ENCODE measurements at regions not wholly inside any gene's neighbourhood (a gene's known extent, or its start where the extent isn't known, plus 50 kb on each side); places are given as distances from the start of the nearest gene placed in this dataset.
"Not testable (repeated sequence)": the region's sequence is repeated elsewhere in the genome, so short reads cannot be mapped to it uniquely, and the experiment has no call there.

- DNase-seq (no peak), ATAC-seq (no peak)
- ChIA-PET POLR2A (no interaction called here), CTCF (no interaction called here)
- H3K4me1 ChIP-seq (ENCODE audit: control insufficient read depth in 2 of 2, insufficient read depth in 2 of 2, low read length in 2 of 2), result no peaks in the 10 kb centered on the region
- Mint-ChIP-seq H3K36me3 (peaks cover 0 to 27% (median 21%) of the 10 kb centered on the region in 5 donors), H3K9me3 (peaks cover 3 to 65% (median 37%) of the 10 kb centered on the region in 11 donors), H3K4me1 (peaks cover 0 to 15% (median 10%) of the 10 kb centered on the region in 7 donors), H3K4me3 (no peak overlapping the region), H3K27ac (no peak overlapping the region), H3K27me3 (peaks cover 0 to 15% (median 0%) of the 10 kb centered on the region in 5 donors)
- H3K36me3 ChIP-seq (ENCODE audit: control insufficient read depth in 2 of 3, insufficient read depth in 3 of 3, low read length in 3 of 3), result no peaks in the 10 kb centered on the region
- no peak overlapping the region for H3K4me3 ChIP-seq (ENCODE audit: low read length)
- no peak overlapping the region for H3K27ac ChIP-seq (ENCODE audit: low read depth, low read length)
- intact Hi-C loops (cut with micrococcal nuclease), result loop anchor here in 1 of 2 donors (10.0 kb wide), 1 partner anchor 984 kb away; no protein-coding TSS in a partner anchor
- no peaks in the 10 kb centered on the region for H3K27me3 ChIP-seq (ENCODE audit: control insufficient read depth in 2 of 2, insufficient read depth in 2 of 2, low read length in 2 of 2)
- H3K9me3 ChIP-seq (ENCODE audit: control insufficient read depth in 2 of 3, low read length in 3 of 3), result peaks cover 0 to 32% (median 0%) of the 10 kb centered on the region in 3 experiments
Measured at GRCh38 chr20:29300579-29301551, 1956.6 kb upstream of the DEFB115 start.

DNA sequence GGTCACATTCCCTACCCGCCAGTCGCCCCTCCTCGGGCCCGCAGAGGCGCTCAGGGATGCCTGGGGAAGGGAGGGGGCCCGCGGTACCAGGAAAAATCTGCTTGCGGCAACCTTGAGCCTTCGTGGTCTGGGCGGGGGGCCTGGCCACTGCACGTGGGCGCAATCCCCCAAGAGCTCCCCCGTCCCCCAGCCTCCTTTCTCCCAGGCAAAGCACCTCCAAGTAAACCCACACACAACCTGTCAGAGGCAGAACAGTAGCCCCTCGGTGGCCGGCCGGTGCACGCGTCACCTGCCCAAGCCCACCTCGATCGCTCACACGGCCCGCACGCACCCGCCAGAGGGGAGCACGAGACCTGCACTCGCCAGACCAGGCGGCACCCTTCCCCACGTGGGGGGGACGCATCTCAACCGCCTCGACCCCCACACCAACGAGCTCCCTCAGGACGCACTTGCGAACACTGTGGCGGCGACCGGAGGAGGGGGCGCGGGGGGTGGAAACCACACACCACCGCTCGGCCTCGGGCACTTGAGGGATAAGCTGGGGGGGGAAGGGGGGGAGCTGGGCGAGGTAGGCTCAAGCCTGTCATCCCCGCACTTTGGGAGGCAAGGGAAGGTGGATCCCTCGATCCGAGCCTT lies 1955.7 kb upstream of the DEFB115 start:
- no peak overlapping the region for H3K4me3 Mint-ChIP-seq
- no peak overlapping the region for H3K27ac ChIP-seq (ENCODE audit: low read depth, low read length)
- no peaks in the 10 kb centered on the region for H3K27me3 ChIP-seq (ENCODE audit: control insufficient read depth in 2 of 2, insufficient read depth in 2 of 2, low read length in 2 of 2)
- no peaks in the 10 kb centered on the region for H3K4me1 ChIP-seq (ENCODE audit: control insufficient read depth in 2 of 2, insufficient read depth in 2 of 2, low read length in 2 of 2)
- H3K27me3 Mint-ChIP-seq, result peaks cover 0 to 20% (median 0%) of the 10 kb centered on the region in 5 donors
- no peaks in the 10 kb centered on the region for H3K36me3 ChIP-seq (ENCODE audit: control insufficient read depth in 2 of 3, insufficient read depth in 3 of 3, low read length in 3 of 3)
- POLR2A ChIA-PET, result no interaction called here
- H3K9me3 Mint-ChIP-seq, result peaks cover 0 to 73% (median 34%) of the 10 kb centered on the region in 11 donors
- intact Hi-C loops (cut with micrococcal nuclease), result loop anchor here in 1 of 2 donors (10.0 kb wide), 1 partner anchor 983 kb away; no protein-coding TSS in a partner anchor
- ATAC-seq (no peak), DNase-seq (no peak)
- H3K9me3 ChIP-seq (ENCODE audit: control insufficient read depth in 2 of 3, low read length in 3 of 3), result peaks cover 0 to 23% (median 0%) of the 10 kb centered on the region in 3 experiments
- CTCF ChIA-PET, result no interaction called here
- peaks cover 0 to 22% (median 13%) of the 10 kb centered on the region in 7 donors for H3K4me1 Mint-ChIP-seq
- no peak overlapping the region for H3K27ac Mint-ChIP-seq
- H3K36me3 Mint-ChIP-seq, result peaks cover 0 to 30% (median 20%) of the 10 kb centered on the region in 5 donors
- H3K4me3 ChIP-seq (ENCODE audit: low read length), result no peak overlapping the region

- peaks cover 0 to 75% (median 38%) of the 10 kb centered on the region in 11 donors for H3K9me3 Mint-ChIP-seq
- peak overlapping the region in 1 of 9 donors; percentile 52 for H3K27ac Mint-ChIP-seq
- H3K36me3 ChIP-seq (ENCODE audit: control insufficient read depth in 2 of 3, insufficient read depth in 3 of 3, low read length in 3 of 3), result no peaks in the 10 kb centered on the region
- ChIA-PET POLR2A (no interaction called here), CTCF (no interaction called here)
- peaks cover 0 to 27% (median 17%) of the 10 kb centered on the region in 7 donors for H3K4me1 Mint-ChIP-seq
- H3K27me3 ChIP-seq (ENCODE audit: control insufficient read depth in 2 of 2, insufficient read depth in 2 of 2, low read length in 2 of 2), result no peaks in the 10 kb centered on the region
- no peak overlapping the region for H3K4me3 Mint-ChIP-seq
- H3K4me3 ChIP-seq (ENCODE audit: low read length), result no peak overlapping the region
- peaks cover 0 to 25% (median 0%) of the 10 kb centered on the region in 5 donors for H3K27me3 Mint-ChIP-seq
- DNase-seq (no peak), ATAC-seq (no peak)
- H3K9me3 ChIP-seq (ENCODE audit: control insufficient read depth in 2 of 3, low read length in 3 of 3), result peaks cover 0 to 21% (median 0%) of the 10 kb centered on the region in 3 experiments
- no peak overlapping the region for H3K27ac ChIP-seq (ENCODE audit: low read depth, low read length)
- intact Hi-C loops (cut with micrococcal nuclease), result loop anchor here in 1 of 2 donors (10.0 kb wide), 1 partner anchor 982 kb away; no protein-coding TSS in a partner anchor
- H3K36me3 Mint-ChIP-seq, result peaks cover 0 to 35% (median 19%) of the 10 kb centered on the region in 5 donors
- no peaks in the 10 kb centered on the region for H3K4me1 ChIP-seq (ENCODE audit: control insufficient read depth in 2 of 2, insufficient read depth in 2 of 2, low read length in 2 of 2)
Measured at GRCh38 chr20:29302979-29303644, 1954.4 kb upstream of the DEFB115 start.

GRCh38 chr20:29306390-29307072 lies 1950.9 kb upstream of the DEFB115 start:
- peaks cover 0 to 6% (median 0%) of the 10 kb centered on the region in 3 experiments for H3K9me3 ChIP-seq (ENCODE audit: control insufficient read depth in 2 of 3, low read length in 3 of 3)
- intact Hi-C loops (cut with micrococcal nuclease), result loop anchor here in 1 of 2 donors (10.0 kb wide), 1 partner anchor 978 kb away; no protein-coding TSS in a partner anchor
- CTCF ChIA-PET, result no interaction called here
- no peak overlapping the region for H3K27ac ChIP-seq (ENCODE audit: low read depth, low read length)
- Mint-ChIP-seq H3K27me3 (peaks cover 0 to 38% (median 4%) of the 10 kb centered on the region in 5 donors), H3K27ac (peak overlapping the region in 3 of 9 donors; percentile 20 to 94 (median 78)), H3K4me1 (peaks cover 0 to 36% (median 20%) of the 10 kb centered on the region in 7 donors), H3K4me3 (peak overlapping the region in 4 of 10 donors; percentile 46 to 82 (median 60)), H3K9me3 (peaks cover 0 to 78% (median 38%) of the 10 kb centered on the region in 11 donors), H3K36me3 (peaks cover 0 to 36% (median 24%) of the 10 kb centered on the region in 5 donors)
- ATAC-seq, result no peak
- POLR2A ChIA-PET, result no interaction called here
- H3K36me3 ChIP-seq (ENCODE audit: control insufficient read depth in 2 of 3, insufficient read depth in 3 of 3, low read length in 3 of 3), result no peaks in the 10 kb centered on the region
- no peaks in the 10 kb centered on the region for H3K27me3 ChIP-seq (ENCODE audit: control insufficient read depth in 2 of 2, insufficient read depth in 2 of 2, low read length in 2 of 2)
- no peaks in the 10 kb centered on the region for H3K4me1 ChIP-seq (ENCODE audit: control insufficient read depth in 2 of 2, insufficient read depth in 2 of 2, low read length in 2 of 2)
- DNase-seq, result peak in 1 of 9 donors; percentile 48
- H3K4me3 ChIP-seq (ENCODE audit: low read length), result no peak overlapping the region

GRCh38 chr20:29307484-29307883 lies 1950.0 kb upstream of the DEFB115 start:
- Mint-ChIP-seq H3K27ac (peak overlapping the region in 2 of 9 donors; percentile 3 to 55), H3K9me3 (peaks cover 0 to 80% (median 40%) of the 10 kb centered on the region in 11 donors), H3K4me1 (peaks cover 0 to 36% (median 20%) of the 10 kb centered on the region in 7 donors), H3K27me3 (peaks cover 0 to 42% (median 4%) of the 10 kb centered on the region in 5 donors), H3K36me3 (peaks cover 0 to 36% (median 24%) of the 10 kb centered on the region in 5 donors)
- H3K4me3 ChIP-seq (ENCODE audit: low read length); POLR2A ChIA-PET; ATAC-seq; H3K9me3 ChIP-seq (ENCODE audit: control insufficient read depth in 2 of 3, low read length in 3 of 3); H3K27me3 ChIP-seq (ENCODE audit: control insufficient read depth in 2 of 2, insufficient read depth in 2 of 2, low read length in 2 of 2); H3K36me3 ChIP-seq (ENCODE audit: control insufficient read depth in 2 of 3, insufficient read depth in 3 of 3, low read length in 3 of 3); H3K27ac ChIP-seq (ENCODE audit: low read depth, low read length); CTCF ChIA-PET; H3K4me1 ChIP-seq (ENCODE audit: control insufficient read depth in 2 of 2, insufficient read depth in 2 of 2, low read length in 2 of 2); H3K4me3 Mint-ChIP-seq; DNase-seq: not testable (repeated sequence)
- intact Hi-C loops (cut with micrococcal nuclease), result loop anchor here in 1 of 2 donors (10.0 kb wide), 1 partner anchor 977 kb away; no protein-coding TSS in a partner anchor
